SIG-M5 (cell line): ENCODE measurements at regions not wholly inside any gene's neighbourhood (a gene's known extent, or its start where the extent isn't known, plus 50 kb on each side); places are given as distances from the start of the nearest gene placed in this dataset.
"Not testable (repeated sequence)": the region's sequence is repeated elsewhere in the genome, so short reads cannot be mapped to it uniquely, and the experiment has no call there.

Experiments used
- DNase-seq: peaks from one replicate; lab custom pipeline; 2025; lab: John Stamatoyannopoulos, UW

DNA sequence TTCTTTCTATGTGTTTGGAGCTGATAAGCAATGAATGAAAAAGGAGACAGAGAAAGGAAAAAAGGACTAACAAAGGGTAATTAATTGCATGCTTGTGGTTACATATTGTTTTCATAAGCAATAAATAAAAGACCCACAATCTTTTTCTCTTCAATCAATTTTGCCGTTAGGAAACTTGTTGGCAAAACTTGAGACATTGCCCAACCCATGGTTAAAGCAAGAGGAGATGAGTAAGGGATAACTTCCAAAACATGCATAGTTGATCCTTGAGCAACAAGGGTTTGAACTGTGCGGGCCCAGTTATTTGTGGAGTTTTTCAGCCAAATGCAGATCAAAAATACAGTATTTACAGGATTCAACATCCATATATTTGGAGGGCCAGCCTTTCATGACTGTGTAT is 572.4 kb downstream of the AMY1C start:
- DNase-seq, result no peak

DNA sequence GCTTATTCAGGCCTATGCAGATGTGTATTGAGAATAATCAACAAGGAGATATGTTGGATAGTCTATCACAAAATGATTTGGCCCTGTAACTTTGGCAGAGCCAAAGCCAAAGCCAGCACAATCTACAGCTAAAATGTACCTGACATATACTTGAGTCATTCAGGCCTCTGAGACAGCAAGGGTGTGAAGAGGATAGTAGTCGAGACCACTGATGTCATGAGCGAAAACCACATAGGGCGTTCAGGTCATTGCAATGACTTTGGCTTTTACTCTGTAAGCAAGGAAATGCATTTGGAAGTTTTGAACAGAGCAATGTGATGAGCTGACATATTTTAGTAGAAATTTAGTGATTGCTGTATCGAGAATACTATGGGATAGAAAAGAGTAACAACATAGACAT is 579.6 kb downstream of the AMY1C start:
- no peak for DNase-seq

DNA sequence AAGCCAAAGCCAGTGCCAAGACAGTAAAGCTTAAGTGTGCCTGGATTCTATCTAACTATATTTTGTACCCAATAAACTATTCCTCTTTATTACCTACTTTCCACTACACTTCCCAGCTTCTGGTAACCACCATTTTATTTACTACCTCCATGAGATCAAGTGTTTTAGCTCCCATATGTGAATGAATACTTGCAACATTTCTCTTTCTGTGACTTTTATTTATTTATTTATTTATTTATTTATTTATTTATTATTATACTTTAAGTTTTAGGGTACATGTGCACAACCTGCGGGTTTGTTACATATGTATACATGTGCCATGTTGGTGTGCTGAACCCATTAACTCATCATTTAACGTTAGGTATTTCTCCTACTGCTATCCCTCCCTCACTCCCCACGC is 582.1 kb downstream of the AMY1C start:
- DNase-seq, result no peak

DNA sequence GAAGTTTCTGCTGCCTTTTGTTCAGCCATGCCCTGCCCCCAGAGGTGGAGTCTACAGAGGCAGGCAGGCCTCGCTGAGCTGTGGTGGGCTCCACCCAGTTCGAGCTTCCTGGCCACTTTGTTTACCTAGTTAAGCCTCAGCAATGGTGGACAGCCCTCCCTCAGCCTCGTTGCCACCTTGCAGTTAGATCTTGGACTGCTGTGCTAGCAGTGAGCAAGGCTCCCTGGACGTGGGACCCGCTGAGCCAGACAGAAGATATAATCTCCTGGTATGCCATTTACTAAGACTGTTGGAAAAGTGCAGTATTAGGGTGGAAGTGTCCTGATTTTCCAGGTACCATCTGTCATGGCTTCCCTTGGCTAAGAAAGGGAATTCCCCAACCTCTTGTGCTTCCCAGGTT is 588.2 kb downstream of the AMY1C start:
- not testable (repeated sequence) for DNase-seq

DNA sequence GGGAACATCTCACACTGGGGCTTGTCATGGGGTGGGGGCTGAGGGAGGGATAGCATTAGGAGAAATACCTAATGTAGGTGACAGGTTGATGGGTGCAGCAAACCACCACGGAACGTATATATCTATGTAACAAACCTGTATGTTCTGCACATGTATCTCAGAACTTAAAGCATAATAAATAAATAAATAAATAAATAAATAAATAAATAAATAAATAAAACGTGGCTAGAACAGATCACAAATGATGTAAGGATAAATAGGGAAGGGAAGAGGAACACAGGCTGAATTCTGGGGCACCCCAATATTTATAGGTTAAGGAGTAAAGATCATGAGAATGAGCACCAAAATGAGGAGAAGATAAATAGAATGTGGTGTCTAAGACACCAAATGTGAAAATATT is 592.2 kb downstream of the AMY1C start:
- no peak for DNase-seq

DNA sequence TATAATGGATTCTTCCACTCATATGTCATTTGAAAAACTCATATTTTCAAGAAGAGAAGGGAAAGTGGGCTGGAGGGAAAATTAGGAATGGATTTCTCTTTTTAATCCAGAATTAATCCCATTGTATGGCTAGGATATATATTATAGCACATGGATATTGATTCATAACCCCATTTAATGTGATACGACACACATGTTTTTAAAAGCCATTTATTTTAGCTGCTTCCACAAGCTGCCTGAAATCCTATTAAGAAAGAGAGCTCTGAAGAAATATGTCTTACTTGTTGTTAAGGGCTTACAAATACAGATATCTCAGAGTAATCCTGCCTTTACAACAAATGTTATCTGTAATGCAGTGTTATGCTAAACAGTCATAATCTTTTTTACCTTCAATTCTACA is 598.6 kb downstream of the AMY1C start:
- DNase-seq, result no peak

DNA sequence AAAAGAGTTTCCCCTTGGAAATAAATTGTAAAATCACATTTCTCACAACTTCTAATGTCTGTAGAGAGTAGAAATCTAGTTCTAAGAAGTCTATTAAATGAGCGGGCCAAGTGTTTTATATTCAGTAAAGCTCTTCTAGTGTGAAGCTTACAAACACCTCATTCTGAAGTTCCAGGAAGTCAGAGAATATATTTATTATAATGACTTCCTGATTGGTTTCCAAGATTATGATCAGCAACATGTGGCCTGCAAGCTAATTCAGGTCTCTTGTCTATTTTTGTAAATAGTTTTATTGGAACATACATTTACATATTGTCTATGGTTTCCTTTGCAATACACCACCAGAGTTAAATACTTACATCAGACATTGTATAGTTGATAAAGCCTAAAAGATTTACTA is 603.9 kb downstream of the AMY1C start:
- no peak for DNase-seq

DNA sequence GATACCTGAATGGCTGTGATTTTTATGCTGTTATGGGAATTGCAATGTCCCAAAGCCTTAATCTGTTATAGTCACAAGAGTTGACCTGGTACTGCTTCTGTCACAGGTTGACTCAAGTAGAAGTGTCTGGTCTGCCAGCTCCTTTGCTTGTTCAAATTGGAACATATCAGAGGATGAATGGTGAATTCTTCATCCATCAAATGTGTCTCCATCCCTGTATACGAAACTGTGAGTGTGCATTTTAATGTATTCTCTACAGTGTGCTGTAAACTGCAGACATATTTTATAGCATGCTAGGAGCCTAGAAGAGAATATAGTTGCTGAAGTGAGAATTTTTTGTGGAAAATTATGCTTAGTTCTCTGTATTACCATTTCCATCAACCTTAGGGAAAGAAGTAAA is 608.4 kb downstream of the AMY1C start:
- DNase-seq, result no peak

DNA sequence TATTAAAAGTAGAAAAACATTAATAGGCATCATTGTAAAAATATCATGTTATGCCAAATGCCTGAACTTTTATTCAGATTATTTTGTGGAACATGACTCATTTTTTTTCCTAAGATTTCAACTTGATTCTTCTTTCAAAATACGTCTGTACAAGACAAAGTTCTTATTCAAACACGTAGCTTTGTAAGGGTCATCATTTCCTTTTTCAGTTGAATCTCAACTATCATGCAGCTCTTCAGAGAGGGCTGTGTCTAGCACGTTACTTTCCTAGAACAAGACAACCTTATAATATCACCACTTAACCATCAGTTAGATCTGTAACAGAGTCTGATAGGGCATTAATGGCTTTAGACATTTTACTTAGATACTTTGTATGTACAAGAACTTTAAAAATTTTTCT is 608.9 kb downstream of the AMY1C start:
- no peak for DNase-seq

DNA sequence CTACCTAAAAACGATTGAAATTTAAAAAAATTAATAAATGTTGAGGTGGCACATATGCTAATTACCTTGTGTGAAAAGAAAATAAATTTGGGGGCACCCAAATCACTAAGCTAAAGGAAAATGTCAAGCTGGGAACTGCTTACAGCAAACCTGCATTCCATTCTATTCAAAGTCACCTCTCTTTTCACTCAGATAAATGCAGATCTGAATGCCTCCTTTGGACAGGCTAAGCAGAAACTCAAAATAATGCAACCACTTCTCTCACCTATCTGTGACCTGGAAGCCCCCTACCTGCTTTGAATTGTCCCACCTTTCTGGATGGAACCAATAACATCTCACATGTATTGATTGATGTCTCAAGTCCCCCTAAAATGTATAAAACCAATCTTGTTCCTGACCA is 628.7 kb downstream of the AMY1C start:
- DNase-seq, result no peak

DNA sequence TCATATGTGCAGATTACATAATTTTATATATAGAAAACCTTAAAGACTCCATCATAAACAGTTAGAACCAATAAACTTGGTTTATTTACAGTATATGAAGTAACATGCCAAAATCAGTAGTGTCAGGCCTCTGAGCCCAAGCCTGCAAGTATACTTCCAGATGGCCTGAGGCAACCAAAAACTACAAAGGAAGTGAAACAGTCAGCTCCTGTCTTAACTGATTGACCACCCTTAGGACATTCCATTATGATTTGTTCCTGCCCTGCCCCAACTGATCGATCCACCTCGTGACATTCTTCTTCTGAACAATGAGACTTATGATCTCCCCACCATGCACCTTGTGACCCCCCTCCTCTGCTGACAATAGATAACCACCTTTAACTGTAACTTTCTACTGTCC is 630.3 kb downstream of the AMY1C start:
- no peak for DNase-seq

DNA sequence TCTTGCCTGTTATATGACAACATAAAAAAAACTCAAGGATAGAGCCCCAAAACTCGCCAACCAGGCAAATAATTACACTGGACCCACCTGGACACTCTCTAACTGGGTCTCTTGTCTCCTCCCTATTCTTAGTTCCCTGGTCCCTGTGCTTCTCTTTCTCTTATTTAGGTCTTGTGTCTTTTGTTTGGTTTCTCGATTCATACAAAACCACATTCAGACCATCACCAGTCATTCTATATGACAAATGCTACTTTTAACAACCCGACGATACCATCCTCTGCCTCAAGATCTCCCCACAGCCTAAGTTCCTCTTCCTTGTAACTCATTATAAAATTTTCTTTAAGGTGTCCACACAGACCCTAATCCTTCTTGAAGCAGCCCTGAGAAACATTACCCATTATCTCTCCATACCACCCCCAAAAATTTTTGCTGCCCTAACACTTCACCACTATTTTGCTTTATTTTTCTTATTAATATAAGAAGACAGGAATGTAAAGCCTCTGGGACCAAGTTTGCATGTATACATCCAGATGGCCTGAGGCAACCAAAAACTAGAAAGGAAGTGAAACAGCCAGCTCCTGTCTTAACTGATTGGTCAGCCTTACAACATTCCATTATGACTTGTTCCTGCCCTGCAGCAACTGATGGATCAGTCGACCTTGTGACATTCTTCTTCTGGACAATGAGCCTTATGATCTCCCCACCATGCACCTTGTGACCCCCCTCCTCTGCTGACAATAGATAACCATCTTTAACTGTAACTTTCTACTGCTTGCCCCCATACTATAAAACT is 638.2 kb downstream of the AMY1C start:
- DNase-seq, result peak; percentile 27

DNA sequence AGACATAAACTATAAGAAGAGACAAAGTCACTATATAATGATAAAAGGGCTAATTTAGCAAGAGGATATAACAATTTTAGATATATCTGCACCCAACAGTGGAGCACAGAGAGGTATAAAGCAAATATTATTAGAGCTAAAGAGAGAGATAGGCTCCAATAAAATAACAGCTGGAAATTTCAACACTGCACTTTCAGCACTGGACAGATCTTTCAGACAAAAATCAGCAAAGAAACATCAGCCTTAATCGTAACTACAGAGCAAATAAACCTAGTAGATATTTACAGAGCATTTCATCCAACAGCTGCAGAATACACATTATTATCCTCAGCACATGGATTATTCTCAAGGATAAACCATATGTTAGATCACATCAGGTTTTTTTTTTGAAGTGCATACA is 642.9 kb downstream of the AMY1C start:
- no peak for DNase-seq

DNA sequence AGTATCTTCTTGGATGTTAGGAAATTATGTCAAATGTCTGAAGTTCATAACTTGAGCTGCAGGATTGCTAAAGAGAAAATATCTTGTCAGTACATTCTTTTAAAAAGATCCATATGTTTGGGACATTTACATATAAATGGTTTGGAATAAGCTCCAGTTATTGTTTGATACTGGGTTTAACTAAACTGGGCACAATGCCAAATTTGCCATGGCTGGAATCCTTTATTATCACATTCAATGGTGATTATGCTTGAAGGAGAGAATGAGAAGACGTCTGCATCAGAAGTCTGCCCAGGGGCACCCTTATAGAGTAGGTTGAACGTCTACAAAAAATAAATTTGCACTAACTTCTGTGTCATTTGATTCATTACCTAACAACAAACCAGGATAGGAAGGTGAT is 652.5 kb downstream of the AMY1C start:
- no peak for DNase-seq

DNA sequence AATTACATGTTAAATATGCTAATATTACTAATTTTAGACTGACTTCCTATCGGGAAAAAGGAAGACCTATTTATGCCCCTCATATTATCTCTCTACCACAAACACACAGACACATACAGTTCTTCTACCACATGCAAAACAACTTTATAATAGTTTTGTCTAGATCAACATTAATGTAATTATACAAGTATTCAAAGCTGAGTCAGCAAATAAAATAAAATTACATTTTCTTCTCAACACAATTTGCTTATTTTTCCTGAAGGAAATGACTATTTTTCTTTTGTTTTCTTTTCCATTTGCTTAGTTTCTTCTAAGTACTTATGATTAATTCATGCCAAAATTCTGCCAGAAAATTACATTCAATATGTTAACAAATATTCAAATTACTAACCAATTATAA is 654.2 kb downstream of the AMY1C start:
- DNase-seq, result no peak

DNA sequence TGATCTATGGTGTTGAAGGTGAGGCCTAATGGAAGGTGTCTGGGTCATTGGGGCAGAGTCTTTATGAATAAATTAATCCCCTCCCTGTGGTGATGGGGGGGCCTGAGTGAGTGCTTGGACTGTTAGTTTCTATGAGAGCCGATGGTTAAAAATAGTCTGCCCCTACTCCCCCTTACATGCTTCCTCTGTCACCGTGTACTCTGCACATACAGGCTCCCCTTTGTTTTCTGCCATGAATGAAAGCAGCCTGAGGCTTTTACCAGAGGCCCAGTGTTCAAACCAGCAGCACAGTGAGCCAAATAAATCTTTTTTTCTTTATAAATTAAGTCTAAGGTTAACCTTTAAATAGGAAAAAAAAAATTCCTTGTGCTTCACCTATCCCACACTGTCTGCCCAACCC is 657.0 kb downstream of the AMY1C start:
- no peak for DNase-seq

DNA sequence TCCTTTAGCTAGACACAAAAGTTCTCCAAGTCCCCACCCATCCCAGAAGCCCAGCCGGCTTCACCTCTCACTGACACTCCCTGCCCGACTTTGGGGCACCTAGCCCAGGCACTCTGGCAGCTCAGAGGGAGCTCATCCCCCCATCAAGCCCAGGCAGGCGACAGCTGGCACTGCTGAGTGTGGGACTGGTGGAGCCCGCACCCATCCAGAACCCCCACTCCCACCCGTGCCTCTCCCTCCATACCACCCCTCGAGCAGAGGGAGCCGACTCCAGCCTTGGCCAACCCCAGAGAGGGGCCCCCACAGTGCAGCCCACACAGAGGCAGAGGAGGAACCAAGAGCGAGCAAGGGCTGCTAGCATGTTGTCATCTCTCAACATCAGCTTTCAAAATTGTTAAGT is 658.6 kb downstream of the AMY1C start:
- DNase-seq, result no peak

DNA sequence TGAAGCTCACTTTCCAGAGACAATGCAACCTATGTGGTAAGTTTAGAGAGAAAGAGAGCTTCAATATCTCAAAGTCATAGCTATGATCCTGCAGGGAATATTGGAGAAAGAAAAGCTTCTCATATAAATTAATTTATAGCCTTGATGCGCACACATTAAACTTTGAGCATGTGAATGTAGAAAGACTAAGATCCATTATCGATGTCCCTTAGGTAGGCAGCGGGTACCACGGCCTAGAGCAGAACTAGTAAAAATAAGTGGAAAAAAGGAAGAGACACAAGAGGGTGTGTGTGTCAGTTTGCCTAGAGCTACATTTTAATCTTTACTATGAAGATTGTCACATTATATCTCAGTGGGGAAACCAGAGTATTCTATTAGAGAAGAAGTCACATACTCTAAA is 685.6 kb downstream of the AMY1C start:
- DNase-seq, result no peak

DNA sequence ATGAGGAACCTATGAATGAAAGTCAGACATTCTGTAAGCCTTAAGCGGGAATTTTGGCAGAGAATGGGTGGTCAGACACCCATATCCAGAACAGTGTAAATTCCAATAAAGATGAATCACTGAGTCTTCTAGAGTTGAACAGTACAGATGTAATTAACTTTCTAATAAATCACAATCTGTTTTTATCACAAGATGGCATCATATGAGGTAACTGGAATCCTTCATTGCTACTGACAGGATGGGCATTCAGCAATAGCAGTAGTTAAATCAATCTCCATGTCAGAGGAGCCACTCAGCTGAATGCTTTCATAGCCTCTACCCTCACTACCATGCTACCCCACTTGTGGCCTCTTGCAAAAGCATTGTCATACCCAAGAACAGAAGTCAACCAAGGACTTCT is 690.3 kb downstream of the AMY1C start:
- no peak for DNase-seq

DNA sequence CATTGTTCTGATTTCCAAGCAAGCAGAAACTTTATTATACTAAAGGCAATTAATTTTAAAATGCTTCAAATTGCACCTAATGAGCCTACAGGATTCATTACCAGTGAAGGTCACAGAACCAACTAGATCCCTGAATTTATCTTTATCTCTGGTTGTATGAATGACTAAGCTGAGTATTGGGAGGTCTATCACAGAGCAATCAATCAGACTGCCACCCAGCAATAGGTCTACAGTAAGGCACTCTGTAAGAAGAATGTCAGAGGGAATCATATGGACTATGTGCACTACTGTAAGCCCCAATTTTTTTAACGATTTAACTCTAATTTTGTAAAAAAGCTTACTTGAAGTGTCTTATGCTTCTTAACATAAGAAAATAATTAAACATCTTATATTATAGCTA is 707.0 kb downstream of the AMY1C start:
- DNase-seq, result no peak

DNA sequence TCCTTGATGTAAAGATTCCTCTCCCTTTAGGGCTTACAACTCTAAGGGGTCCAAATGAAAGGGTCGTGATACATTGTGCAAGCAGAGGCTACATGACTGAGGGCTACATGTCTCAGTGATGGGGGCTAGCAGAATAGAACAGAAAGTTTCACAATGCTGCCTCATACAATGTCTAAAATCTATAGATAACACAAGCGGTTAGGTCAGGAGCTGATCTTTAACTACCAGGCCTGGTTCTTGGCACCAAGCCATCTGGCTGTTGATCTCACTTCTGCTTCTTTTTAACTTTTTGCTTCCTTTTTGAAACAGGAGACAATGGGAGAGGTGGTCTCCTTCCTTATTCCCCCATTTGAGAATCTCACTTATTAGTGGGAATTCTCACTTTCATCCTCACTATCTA is 710.2 kb downstream of the AMY1C start:
- DNase-seq, result no peak

DNA sequence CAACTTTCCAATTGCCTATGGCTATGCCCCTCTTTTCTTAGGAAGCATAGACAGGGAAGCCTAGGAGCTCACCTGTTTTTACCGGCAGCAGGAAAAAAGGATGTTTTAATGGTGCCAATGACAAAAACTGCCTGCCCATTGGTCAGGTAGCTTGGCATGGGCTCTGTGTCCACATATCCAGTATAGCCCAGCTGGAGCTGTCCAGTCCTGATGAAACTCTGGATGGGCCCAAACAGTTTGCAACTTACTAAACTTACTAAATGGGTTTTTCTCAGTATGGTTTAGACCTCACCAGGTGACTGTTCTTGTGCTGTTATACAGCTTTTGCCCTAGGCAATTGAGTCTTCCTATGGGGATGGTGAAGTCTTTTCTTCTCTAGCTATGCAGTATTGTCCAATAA is 711.2 kb downstream of the AMY1C start:
- no peak for DNase-seq

DNA sequence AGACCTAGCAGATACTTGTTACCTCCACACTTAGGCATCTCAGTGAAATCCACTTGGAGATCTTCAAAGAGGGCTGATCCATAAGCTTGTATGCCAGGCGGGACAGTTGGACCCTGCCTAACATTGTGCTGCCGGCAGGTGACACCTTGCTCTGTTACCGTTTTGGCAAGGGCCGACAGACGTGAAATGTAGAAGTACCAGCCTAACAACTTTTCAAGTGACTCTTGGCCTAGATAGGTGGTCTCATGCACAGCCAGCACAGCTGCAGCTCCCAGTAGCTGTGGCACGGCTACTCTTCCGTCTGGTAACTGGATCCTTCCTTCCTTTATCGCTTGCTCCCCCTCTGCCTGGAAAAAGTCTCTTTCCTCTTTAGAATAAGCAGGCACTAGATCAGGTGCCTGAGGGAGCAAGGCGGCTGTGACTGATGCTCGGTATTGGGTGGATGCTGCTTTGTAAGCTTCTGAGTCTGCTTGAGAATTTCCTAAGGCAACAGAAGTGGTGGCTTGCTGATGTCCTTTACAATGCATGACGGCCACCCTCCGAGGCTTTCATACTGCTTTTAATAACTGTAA is 713.5 kb downstream of the AMY1C start:
- no peak for DNase-seq

DNA sequence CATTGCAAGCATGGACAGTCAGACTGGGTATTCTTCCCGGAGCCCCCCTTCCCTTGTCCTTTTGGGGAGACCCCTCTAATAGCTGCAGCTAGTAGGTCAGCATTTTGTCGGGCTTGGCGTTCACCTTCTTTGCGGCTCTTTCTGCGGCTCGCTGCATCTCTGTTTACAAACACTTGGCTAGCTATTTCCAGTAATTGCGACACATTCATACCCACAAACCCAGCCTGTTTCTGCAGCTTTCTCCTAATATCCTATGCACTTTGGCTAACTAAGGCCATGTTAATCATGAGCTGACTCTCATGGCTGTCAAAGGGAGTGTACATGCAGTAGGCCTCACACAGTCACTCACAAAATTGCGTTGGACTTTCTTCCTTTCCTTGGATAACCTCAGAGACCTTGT is 716.4 kb downstream of the AMY1C start:
- DNase-seq, result no peak
